ENCODE measurements at regions not wholly inside any gene's neighbourhood (a gene's known extent, or its start where the extent isn't known, plus 50 kb on each side); places are given as distances from the start of the nearest gene placed in this dataset.

DNA sequence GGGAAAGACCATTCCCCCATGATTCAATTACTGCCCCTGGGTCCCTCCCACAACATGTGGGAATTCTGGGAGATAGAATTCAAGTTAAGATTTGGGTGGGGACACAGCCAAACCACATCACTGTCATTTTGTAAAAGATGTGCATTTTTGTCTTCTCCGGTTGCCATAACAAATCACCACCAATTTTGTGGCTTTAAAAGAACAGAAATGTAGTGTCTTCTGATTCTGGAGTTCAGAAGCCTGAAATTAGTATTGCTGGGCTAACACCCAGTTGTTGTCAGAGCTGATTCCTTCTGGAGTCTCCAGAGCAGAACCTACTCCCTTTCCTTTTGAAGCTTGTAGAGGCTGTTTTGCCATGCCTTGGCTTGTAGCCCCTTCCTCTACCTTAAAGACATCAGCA lies 54.1 kb upstream of the DHRSX start:
- no peak for TF ChIP-seq POLR2A (IDR thresholded peaks at IDR 0.05; ENCODE audit: low read depth, low read length)
- no peak for TF ChIP-seq CTCF (IDR thresholded peaks at IDR 0.05; ENCODE audit: extremely low read depth in 1 of 2, insufficient read depth in 1 of 2, low read depth in 1 of 2, low read length in 2 of 2)
- TF ChIP-seq MAX (IDR thresholded peaks at IDR 0.05; ENCODE audit: insufficient read depth, insufficient read length) = no peak
- TF ChIP-seq MYC (IDR thresholded peaks at IDR 0.05; ENCODE audit: low read depth, low read length) = no peak

Data from endothelial cell of umbilical vein (primary cell).